Forelimb muscle (tissue), 1 donor: ENCODE measurements at regions not wholly inside any gene's neighbourhood (a gene's known extent, or its start where the extent isn't known, plus 50 kb on each side); places are given as distances from the start of the nearest gene placed in this dataset.

Experiments used
- DNase-seq: peaks from one replicate; pipeline ENCODE4 v3.0.0-alpha.2; 2013; ENCODE audit warnings: low read depth

DNA sequence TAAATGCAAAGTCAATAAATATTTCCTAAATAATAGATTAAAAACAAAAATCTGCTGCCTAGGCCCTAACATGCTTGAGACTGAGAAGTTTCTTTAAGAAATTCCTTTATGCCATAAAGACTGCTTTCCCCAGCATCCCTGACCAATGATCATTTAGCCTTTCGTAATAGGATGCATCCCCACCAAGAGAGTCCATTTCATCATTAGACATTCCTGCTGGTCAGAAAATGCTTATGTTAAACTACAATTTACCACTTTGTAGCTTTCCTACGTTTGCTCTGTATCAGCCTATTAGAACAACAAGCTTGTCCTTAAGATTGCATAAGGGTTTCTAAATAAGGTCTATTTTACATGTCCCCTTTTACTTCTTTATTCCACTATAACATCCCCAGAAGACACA is 59.8 kb upstream of the HSF2 start:
- DNase-seq, result no peak

DNA sequence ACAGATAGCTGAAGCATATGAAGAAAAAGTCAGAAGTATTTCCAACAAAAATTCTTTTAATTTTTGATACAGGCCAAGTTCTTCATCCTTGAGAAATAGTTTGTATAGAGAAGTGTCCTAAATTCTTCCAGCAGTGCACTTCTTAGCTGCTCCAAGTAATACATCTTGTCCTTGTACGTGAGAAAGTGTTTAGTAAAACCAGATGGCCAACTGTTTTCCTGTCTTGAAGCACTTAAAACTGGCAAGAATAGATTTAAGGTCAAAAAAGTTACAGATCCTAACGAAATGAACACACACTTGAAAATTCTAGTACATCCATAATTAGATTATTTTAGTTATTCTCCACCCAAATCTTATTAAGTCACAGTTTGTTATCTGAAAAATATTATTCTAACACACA is 52.2 kb upstream of the HSF2 start:
- DNase-seq, result peak; percentile 49

- DNase-seq, result no peak
These were observed 51.7 kb upstream of the HSF2 start for GRCh38 chr6:122347751-122348150.
